ENCODE measurements at regions not wholly inside any gene's neighbourhood (a gene's known extent, or its start where the extent isn't known, plus 50 kb on each side); places are given as distances from the start of the nearest gene placed in this dataset.
"Not testable (repeated sequence)": the region's sequence is repeated elsewhere in the genome, so short reads cannot be mapped to it uniquely, and the experiment has no call there.

GRCh38 chr3:75502171-75502570 lies 162.0 kb upstream of the FRG2C start:
- DNase-seq (ENCODE audit: low spot score); ATAC-seq (ENCODE audit: low FRiP score): not testable (repeated sequence)

- not testable (repeated sequence) for ATAC-seq (ENCODE audit: low FRiP score); DNase-seq (ENCODE audit: low spot score)
These were observed 161.1 kb upstream of the FRG2C start for GRCh38 chr3:75502769-75503756.

GRCh38 chr3:75506603-75507002 lies 157.5 kb upstream of the FRG2C start:
- ATAC-seq (ENCODE audit: low FRiP score) (no peak), DNase-seq (ENCODE audit: low spot score) (no peak)
- TF ChIP-seq CTCF (IDR thresholded peaks at IDR 0.05): no peak

- not testable (repeated sequence) for DNase-seq (ENCODE audit: low spot score); ATAC-seq (ENCODE audit: low FRiP score)
These were observed 156.2 kb upstream of the FRG2C start for GRCh38 chr3:75507956-75508355.

DNA sequence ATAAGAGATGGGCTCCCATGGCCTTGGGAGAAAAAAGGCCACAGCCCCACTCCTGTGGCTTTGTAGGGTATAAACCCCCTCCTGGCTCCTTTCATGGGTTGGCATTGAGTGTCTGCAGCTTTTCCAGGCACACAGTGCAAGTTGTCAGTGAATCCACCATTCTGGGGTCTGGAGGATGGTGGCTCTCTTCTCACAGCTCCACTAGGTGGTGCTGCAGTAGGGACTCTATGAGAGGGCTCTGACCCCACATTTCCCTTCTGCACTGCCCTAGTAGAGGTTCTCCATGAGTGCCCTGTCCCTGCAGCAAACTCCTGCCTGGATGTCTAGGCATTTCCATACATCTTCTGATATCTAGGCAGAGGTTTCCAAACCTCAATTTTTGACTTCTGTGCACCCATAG lies 136.5 kb upstream of the FRG2C start:
- not testable (repeated sequence) for ATAC-seq (ENCODE audit: low FRiP score); DNase-seq (ENCODE audit: low spot score)

- not testable (repeated sequence) for DNase-seq (ENCODE audit: low spot score); ATAC-seq (ENCODE audit: low FRiP score)
These were observed 112.0 kb upstream of the FRG2C start for GRCh38 chr3:75552095-75552494.

DNA sequence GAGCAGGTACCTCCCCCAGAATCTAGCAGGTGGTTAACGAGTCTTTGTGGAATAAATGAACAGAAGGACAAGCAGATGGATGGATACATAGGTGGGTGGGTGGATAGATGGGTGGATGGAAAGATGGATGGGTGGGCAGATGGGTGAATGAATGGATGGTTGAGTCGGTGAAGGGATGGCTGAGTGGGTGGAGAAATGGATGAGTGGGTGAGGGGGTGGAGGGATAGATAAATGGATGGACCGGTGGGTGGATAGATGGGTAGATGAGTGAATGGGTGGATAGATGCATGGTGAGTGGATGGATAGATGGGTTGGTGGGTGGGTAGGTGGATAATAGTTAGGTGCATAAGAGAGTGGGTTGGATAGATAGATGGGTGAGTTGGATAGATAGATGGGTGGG lies 99.7 kb upstream of the FRG2C start:
- not testable (repeated sequence) for ATAC-seq (ENCODE audit: low FRiP score); DNase-seq (ENCODE audit: low spot score)

DNA sequence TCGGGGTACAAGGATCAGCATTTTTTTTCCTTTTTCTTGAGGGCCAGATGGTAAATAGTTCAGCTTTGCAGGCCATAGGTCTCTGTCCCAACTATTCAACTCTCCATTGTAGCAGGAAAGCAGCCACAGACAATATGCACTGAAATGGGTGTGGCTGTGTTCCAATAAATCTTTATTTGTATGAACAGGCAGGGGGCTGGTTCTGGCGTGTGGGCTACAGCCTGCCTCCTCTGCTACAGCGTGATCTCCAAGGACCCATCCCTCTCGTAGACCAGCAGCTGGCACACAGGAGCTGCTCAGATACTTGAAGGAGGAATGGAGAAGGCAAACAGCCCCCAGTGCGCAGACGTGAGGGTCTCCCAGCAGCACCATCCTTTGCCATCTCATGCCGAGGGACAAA lies 91.8 kb upstream of the FRG2C start:
- not testable (repeated sequence) for DNase-seq (ENCODE audit: low spot score); ATAC-seq (ENCODE audit: low FRiP score)

DNA sequence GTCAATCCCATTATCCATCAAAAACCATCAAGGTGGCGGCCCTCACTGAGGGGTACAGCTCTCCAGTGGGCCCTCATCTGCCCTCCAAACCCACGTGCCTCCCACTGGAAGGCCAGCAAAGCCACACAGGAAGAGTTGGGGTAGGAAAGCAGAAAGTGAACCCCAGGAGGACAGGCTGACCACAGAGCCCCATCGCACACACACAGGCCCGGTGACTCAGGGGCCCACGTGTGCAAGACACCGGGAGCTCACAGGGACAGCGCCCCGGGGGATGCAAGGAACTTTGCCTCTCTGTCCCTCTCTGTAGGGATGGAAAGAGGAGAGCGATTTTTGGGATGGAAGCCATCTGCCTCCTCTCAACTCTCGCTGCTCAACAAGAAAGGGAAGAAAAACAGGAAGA lies 85.0 kb upstream of the FRG2C start:
- DNase-seq (ENCODE audit: low spot score); ATAC-seq (ENCODE audit: low FRiP score): not testable (repeated sequence)

GRCh38 chr3:75579536-75579935 lies 84.6 kb upstream of the FRG2C start:
- not testable (repeated sequence) for DNase-seq (ENCODE audit: low spot score); ATAC-seq (ENCODE audit: low FRiP score)

GRCh38 chr3:75579981-75580782 lies 83.9 kb upstream of the FRG2C start:
- not testable (repeated sequence) for ATAC-seq (ENCODE audit: low FRiP score); DNase-seq (ENCODE audit: low spot score)
- peak in 2 of 3 donors; percentile 60 to 91 for TF ChIP-seq CTCF (IDR thresholded peaks at IDR 0.05)

GRCh38 chr3:75582536-75582935 lies 81.6 kb upstream of the FRG2C start:
- not testable (repeated sequence) for ATAC-seq (ENCODE audit: low FRiP score); DNase-seq (ENCODE audit: low spot score)

- not testable (repeated sequence) for DNase-seq (ENCODE audit: low spot score); ATAC-seq (ENCODE audit: low FRiP score)
These were observed 81.0 kb upstream of the FRG2C start for GRCh38 chr3:75583116-75583515.

DNA sequence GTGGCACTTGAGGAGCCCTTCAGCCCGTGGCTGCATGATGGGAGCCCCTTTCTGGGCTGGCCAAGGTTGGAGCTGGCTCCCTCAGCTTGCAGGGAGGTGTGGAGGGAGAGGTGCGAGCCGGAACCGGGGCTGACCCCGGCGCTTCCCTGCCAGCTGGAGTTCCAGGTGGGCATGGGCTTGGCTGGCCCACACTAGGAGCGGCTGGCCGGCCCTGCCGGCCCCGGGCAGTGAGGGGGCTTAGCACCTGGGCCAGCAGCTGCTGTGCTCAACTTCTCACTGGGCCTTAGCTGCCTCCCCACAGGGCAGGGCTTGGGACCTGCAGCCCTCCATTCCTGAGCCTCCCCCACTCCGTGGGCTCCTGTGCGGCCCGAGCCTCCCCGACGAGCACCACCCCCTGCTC lies 76.4 kb upstream of the FRG2C start:
- not testable (repeated sequence) for DNase-seq (ENCODE audit: low spot score); ATAC-seq (ENCODE audit: low FRiP score)

DNA sequence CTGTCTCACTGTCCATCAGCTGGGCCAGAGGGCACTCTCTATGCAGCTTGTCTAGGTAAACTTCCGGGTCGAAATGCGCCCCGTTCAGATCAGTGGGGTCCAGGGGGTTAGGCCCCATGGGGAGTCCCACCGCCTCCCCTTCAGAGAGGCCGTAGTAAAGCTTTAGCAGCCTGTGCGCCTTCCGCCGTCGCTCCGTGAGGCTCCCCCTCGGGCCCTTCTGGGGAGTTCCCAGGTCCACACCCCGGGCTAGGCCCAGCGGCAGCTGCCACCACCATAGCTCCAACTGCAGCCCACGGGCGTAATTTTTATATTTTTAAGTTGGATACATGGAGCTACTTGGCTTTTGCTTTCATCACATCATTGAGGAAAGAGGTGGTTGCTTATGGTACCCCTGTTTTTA lies 73.7 kb upstream of the FRG2C start:
- ATAC-seq (ENCODE audit: low FRiP score); DNase-seq (ENCODE audit: low spot score): not testable (repeated sequence)

- ATAC-seq (ENCODE audit: low FRiP score); DNase-seq (ENCODE audit: low spot score): not testable (repeated sequence)
These were observed 59.7 kb upstream of the FRG2C start for GRCh38 chr3:75604286-75604934.
